Endothelial cell (in vitro differentiated cells): ENCODE measurements at regions not wholly inside any gene's neighbourhood (a gene's known extent, or its start where the extent isn't known, plus 50 kb on each side); places are given as distances from the start of the nearest gene placed in this dataset.

Source experiments
- DNase-seq: peaks from one replicate; pipeline ENCODE4 v3.0.0; 2021; ENCODE audit warnings: low spot score
- H3K27ac Mint-ChIP-seq: one replicate; pipeline ENCODE4 v1.8.0; 2021; ENCODE audit warnings: mixed read lengths, inconsistent platforms; ENCODE audit not compliant: unreplicated experiment
- H3K27me3 Mint-ChIP-seq: one replicate; pipeline ENCODE4 v1.8.0; 2021; ENCODE audit warnings: mild to moderate bottlenecking, moderate library complexity, mixed read lengths, inconsistent platforms; ENCODE audit not compliant: unreplicated experiment
- H3K36me3 Mint-ChIP-seq: one replicate; pipeline ENCODE4 v1.8.0; 2021; ENCODE audit warnings: mild to moderate bottlenecking, low read depth, mixed read lengths, inconsistent platforms; ENCODE audit not compliant: unreplicated experiment
- H3K4me1 Mint-ChIP-seq: one replicate; pipeline ENCODE4 v1.8.0; 2021; ENCODE audit warnings: mild to moderate bottlenecking, mixed read lengths, inconsistent platforms; ENCODE audit not compliant: unreplicated experiment
- H3K4me3 Mint-ChIP-seq: one replicate; pipeline ENCODE4 v1.8.0; 2021; ENCODE audit warnings: mild to moderate bottlenecking, mixed read lengths, inconsistent platforms; ENCODE audit not compliant: unreplicated experiment
- H3K9me3 Mint-ChIP-seq: one replicate; pipeline ENCODE4 v1.8.0; 2021; ENCODE audit warnings: mixed read lengths, inconsistent platforms; ENCODE audit not compliant: unreplicated experiment
- CTCF ChIP-seq: fragments of 200-600 bp; sonication (generic); IDR thresholded peaks from one replicate; pipeline ENCODE4 v1.5.0; 2021; ENCODE audit warnings: antibody characterized with exemption; ENCODE audit not compliant: unreplicated experiment

- H3K27me3 Mint-ChIP-seq = no peaks in the 10 kb centered on the region
- no peak for TF ChIP-seq CTCF
- no peak for DNase-seq
- no peaks in the 10 kb centered on the region for H3K4me1 Mint-ChIP-seq
- no peak overlapping the region for H3K4me3 Mint-ChIP-seq
- no peak overlapping the region for H3K27ac Mint-ChIP-seq
- H3K9me3 Mint-ChIP-seq = no peaks in the 10 kb centered on the region
- H3K36me3 Mint-ChIP-seq = no peaks in the 10 kb centered on the region
Observed at GRCh38 chr18:29586210-29586609, 1409.3 kb upstream of the CDH2 start.

- TF ChIP-seq CTCF = no peak
- H3K9me3 Mint-ChIP-seq = no peaks in the 10 kb centered on the region
- no peak for DNase-seq
Observed at GRCh38 chr18:29560270-29560669, 1383.3 kb upstream of the CDH2 start.

GRCh38 chr18:29556070-29556469, 1379.1 kb upstream of the CDH2 start:
- Mint-ChIP-seq H3K27me3 (no peaks in the 10 kb centered on the region), H3K4me3 (no peak overlapping the region), H3K27ac (no peak overlapping the region), H3K36me3 (no peaks in the 10 kb centered on the region), H3K4me1 (no peaks in the 10 kb centered on the region), H3K9me3 (no peaks in the 10 kb centered on the region)
- no peak for DNase-seq
- TF ChIP-seq CTCF = no peak

More at GRCh38 chr18:29560270-29560669, 1383.3 kb upstream of the CDH2 start:
- H3K27ac Mint-ChIP-seq = no peak overlapping the region
- no peaks in the 10 kb centered on the region for H3K4me1 Mint-ChIP-seq
- no peak overlapping the region for H3K4me3 Mint-ChIP-seq
- no peaks in the 10 kb centered on the region for H3K27me3 Mint-ChIP-seq
- H3K36me3 Mint-ChIP-seq = no peaks in the 10 kb centered on the region

- Mint-ChIP-seq H3K27ac (no peak overlapping the region), H3K4me3 (no peak overlapping the region), H3K9me3 (no peaks in the 10 kb centered on the region), H3K4me1 (no peaks in the 10 kb centered on the region), H3K36me3 (no peaks in the 10 kb centered on the region), H3K27me3 (no peaks in the 10 kb centered on the region)
- no peak for DNase-seq
- TF ChIP-seq CTCF = no peak
Observed at GRCh38 chr18:29549759-29550158, 1372.8 kb upstream of the CDH2 start.

GRCh38 chr18:29547626-29548025, 1370.7 kb upstream of the CDH2 start:
- H3K4me1 Mint-ChIP-seq = no peaks in the 10 kb centered on the region
- TF ChIP-seq CTCF = no peak
- H3K27ac Mint-ChIP-seq = no peak overlapping the region
- H3K27me3 Mint-ChIP-seq = no peaks in the 10 kb centered on the region
- no peaks in the 10 kb centered on the region for H3K9me3 Mint-ChIP-seq
- H3K36me3 Mint-ChIP-seq = no peaks in the 10 kb centered on the region
- no peak overlapping the region for H3K4me3 Mint-ChIP-seq
- no peak for DNase-seq
